Body of pancreas (tissue), 4 donors: ENCODE measurements at regions not wholly inside any gene's neighbourhood (a gene's known extent, or its start where the extent isn't known, plus 50 kb on each side); places are given as distances from the start of the nearest gene placed in this dataset.

Source experiments
- ATAC-seq: fragments of 150-250 bp; one replicate; pipeline ENCODE4 v1.9.1; 2016
- DNase-seq, 4 donors: peaks; one replicate each; pipeline ENCODE4 v3.0.0-alpha.2; 2019
- H3K27ac ChIP-seq, 4 donors: fragments of 200-600 bp; sonication (generic); 1 replicate in 3 of 4; 2 replicates in 1 of 4; pipeline versions ENCODE4 v1.5.1 to v1.6.1; 2016 to 2019; ENCODE audit warnings: mild to moderate bottlenecking in 1 of 4, mixed read lengths in 1 of 4, moderate library complexity in 1 of 4
- H3K27me3 ChIP-seq, 2 donors: fragments of 200-600 bp; sonication (generic); one replicate each; pipeline ENCODE4 v1.6.0; 2016; ENCODE audit warnings: mild to moderate bottlenecking in 1 of 2
- H3K36me3 ChIP-seq, 2 donors: fragments of 200-600 bp; sonication (generic); replicated peaks in 1 of 2; 2 replicates each; pipeline ENCODE4 v1.5.1; 2016; ENCODE audit warnings: low read depth in 2 of 2; ENCODE audit not compliant: insufficient read depth in 1 of 2
- H3K4me1 ChIP-seq: fragments of 200-600 bp; sonication (generic); one replicate; pipeline ENCODE4 v1.6.0; 2016
- H3K4me3 ChIP-seq, 2 donors: fragments of 200-600 bp; sonication (generic); 1 replicate in 1 of 2; 2 replicates in 1 of 2; pipeline ENCODE4 v1.5.1; 2016 to 2019
- H3K9me3 ChIP-seq, 3 donors: fragments of 200-600 bp; sonication (generic); 1 replicate in 2 of 3; 2 replicates in 1 of 3; pipeline ENCODE4 v1.5.1; 2016
- CTCF ChIP-seq, 7 experiments: fragments of 450-650 bp in 4 of 7; fragments of 200-600 bp in 3 of 7; sonication (generic) in 3 of 7; IDR thresholded peaks; one replicate each; pipeline ENCODE4 v1.5.1; 2016 to 2019; ENCODE audit warnings: antibody characterized with exemption in 7 of 7
- POLR2A ChIP-seq, 3 donors: fragments of 450-650 bp; IDR thresholded peaks; one replicate each; pipeline ENCODE4 v1.6.1; 2016; ENCODE audit warnings: antibody characterized with exemption in 3 of 3, mild to moderate bottlenecking in 2 of 3
- WGBS, 2 donors: methylation state at CpG; one replicate each; pipeline ENCODE4 v1.1.5; 2017; 5-methylcytosine and 5-hydroxymethylcytosine counted together
- intact Hi-C: fragments of 100-400 bp; cut with DNase I; formaldehyde crosslinking; loops from one replicate; pipeline ENCODE4 v1.15.1; 2023

- Histone ChIP-seq H3K36me3 (no peaks in the 10 kb centered on the region), H3K4me3 (no peak overlapping the region), H3K27me3 (no peaks in the 10 kb centered on the region), H3K9me3 (no peaks in the 10 kb centered on the region), H3K4me1 (peaks cover 6% of the 10 kb centered on the region), H3K27ac (peak overlapping the region in 1 of 4 donors; percentile 3)
- ATAC-seq (no peak), DNase-seq (peak in 2 of 4 donors; percentile 15 to 19)
- TF ChIP-seq CTCF (IDR thresholded peaks at IDR 0.05), result no peak
- no peak for TF ChIP-seq POLR2A (IDR thresholded peaks at IDR 0.05)
- WGBS, 2 donors, result 29 to 58% methylated on average over 1 of the region's 1 CpG
- intact Hi-C loops, result no loop called here
Observed at GRCh38 chr16:8431783-8432182, 158.5 kb downstream of the TMEM114 start.

- ATAC-seq (no peak), DNase-seq (no peak)
- H3K9me3 ChIP-seq, result no peaks in the 10 kb centered on the region
- 70 to 73% methylated on average over 3 of the region's 3 CpGs for WGBS, 2 donors
- H3K27ac ChIP-seq, result no peak overlapping the region
- TF ChIP-seq CTCF (IDR thresholded peaks at IDR 0.05) (no peak), POLR2A (IDR thresholded peaks at IDR 0.05) (no peak)
- intact Hi-C loops, result no loop called here
- H3K4me3 ChIP-seq, result no peak overlapping the region
- no peaks in the 10 kb centered on the region for H3K36me3 ChIP-seq
- no peaks in the 10 kb centered on the region for H3K27me3 ChIP-seq
- H3K4me1 ChIP-seq, result peaks cover 6% of the 10 kb centered on the region
Observed at GRCh38 chr16:8430401-8430800, 159.9 kb downstream of the TMEM114 start.

- intact Hi-C loops, result no loop called here
- H3K4me1 ChIP-seq, result no peaks in the 10 kb centered on the region
- 89 to 94% methylated on average over 4 of the region's 4 CpGs for WGBS, 2 donors
- no peaks in the 10 kb centered on the region for H3K27me3 ChIP-seq
- DNase-seq (no peak), ATAC-seq (no peak)
- no peak overlapping the region for H3K4me3 ChIP-seq
- no peaks in the 10 kb centered on the region for H3K9me3 ChIP-seq
- no peaks in the 10 kb centered on the region for H3K36me3 ChIP-seq
- TF ChIP-seq CTCF (IDR thresholded peaks at IDR 0.05) (no peak), POLR2A (IDR thresholded peaks at IDR 0.05) (no peak)
- H3K27ac ChIP-seq, result no peak overlapping the region
Observed at GRCh38 chr16:8426569-8426968, 163.7 kb downstream of the TMEM114 start.

- no peaks in the 10 kb centered on the region for H3K9me3 ChIP-seq
- H3K27ac ChIP-seq, result no peak overlapping the region
- intact Hi-C loops, result no loop called here
- H3K4me3 ChIP-seq, result no peak overlapping the region
- ATAC-seq, result no peak
- TF ChIP-seq POLR2A (IDR thresholded peaks at IDR 0.05), result no peak
- no peak for TF ChIP-seq CTCF (IDR thresholded peaks at IDR 0.05)
- H3K27me3 ChIP-seq, result no peaks in the 10 kb centered on the region
- no peaks in the 10 kb centered on the region for H3K36me3 ChIP-seq
- no peak for DNase-seq
- WGBS, 2 donors, result 75 to 86% methylated on average over 4 of the region's 4 CpGs
- H3K4me1 ChIP-seq, result no peaks in the 10 kb centered on the region
Observed at GRCh38 chr16:8417145-8417544, 173.2 kb downstream of the TMEM114 start.

- DNase-seq (no peak), ATAC-seq (no peak)
- Histone ChIP-seq H3K27ac (no peak overlapping the region), H3K4me3 (no peak overlapping the region), H3K36me3 (no peaks in the 10 kb centered on the region), H3K9me3 (no peaks in the 10 kb centered on the region), H3K27me3 (no peaks in the 10 kb centered on the region), H3K4me1 (no peaks in the 10 kb centered on the region)
- WGBS, 2 donors, result 49 to 57% methylated on average over 8 to 9 of the region's 9 CpGs
- intact Hi-C loops, result no loop called here
- TF ChIP-seq POLR2A (IDR thresholded peaks at IDR 0.05) (no peak), CTCF (IDR thresholded peaks at IDR 0.05) (no peak)
Observed at GRCh38 chr16:8408855-8409567, 181.3 kb downstream of the TMEM114 start.
